ENCODE measurements at regions not wholly inside any gene's neighbourhood (a gene's known extent, or its start where the extent isn't known, plus 50 kb on each side); places are given as distances from the start of the nearest gene placed in this dataset.
"Not testable (repeated sequence)": the region's sequence is repeated elsewhere in the genome, so short reads cannot be mapped to it uniquely, and the experiment has no call there.

- not testable (repeated sequence) for TF ChIP-seq CTCF (IDR thresholded peaks at IDR 0.05; ENCODE audit: low read length); EZH2 (IDR thresholded peaks at IDR 0.05; ENCODE audit: borderline replicate concordance, low read length)
These were observed 249.9 kb downstream of the FGF9 start for GRCh38 chr13:21920802-21921201.
